ENCODE measurements at regions not wholly inside any gene's neighbourhood (a gene's known extent, or its start where the extent isn't known, plus 50 kb on each side); places are given as distances from the start of the nearest gene placed in this dataset.

DNA sequence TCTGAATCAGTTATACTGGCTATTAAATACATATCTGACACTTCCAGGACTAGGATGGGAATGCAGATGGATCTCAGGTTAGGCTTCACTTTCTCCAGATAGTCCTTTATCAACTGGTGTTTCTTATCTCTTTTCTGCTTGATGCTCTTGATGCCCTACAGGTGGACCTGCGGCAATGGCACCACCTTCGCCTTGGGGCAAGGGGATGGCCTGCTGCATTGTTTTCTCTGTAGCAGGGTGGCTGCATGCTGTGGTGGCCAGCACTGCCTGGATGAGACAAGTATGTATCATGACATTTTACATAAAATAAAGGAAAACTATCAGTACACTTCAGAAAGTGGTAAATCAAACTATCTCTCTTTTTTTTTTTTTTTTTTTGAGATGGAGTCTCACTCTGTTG is 217.7 kb upstream of the ZP4 start:
- no peak for DNase-seq (ENCODE audit: low spot score)

DNA sequence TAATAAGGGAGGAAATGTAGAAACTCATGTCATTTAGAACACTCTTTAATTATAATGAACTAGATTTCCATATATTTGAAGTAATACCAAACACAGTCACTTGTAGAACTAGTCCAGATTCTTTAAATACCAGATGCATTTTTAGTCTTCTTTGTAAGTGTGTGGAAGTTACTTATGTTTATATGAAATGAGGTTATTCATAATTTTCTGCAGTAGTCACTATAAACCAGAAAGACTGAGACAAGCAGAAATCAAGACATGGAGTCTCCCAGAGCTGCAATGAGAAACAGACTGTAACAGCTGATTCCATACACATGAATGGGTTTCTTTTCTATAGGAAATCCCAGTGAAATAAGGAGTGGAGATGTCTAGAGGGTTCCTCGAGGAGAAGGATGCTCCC is 216.6 kb upstream of the ZP4 start:
- no peak for DNase-seq (ENCODE audit: low spot score)

DNA sequence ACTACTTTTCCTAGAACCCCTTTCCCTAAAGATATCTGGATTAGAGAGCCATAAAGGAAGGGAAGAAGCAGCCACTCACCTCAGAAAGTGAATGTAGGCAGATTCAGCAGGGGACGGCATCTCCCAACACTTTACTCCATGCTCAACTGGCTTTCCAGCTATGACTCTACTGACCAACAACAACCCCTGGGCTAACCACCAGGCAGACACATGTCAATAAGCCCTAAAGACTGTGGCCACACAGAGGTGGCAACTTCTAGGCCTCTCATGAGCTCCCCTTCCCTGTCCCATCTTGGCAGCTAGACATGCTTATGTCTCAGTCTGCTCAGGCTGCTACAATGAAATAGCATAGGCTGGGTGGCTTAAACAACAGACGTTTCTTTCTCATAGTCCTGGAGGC is 214.0 kb upstream of the ZP4 start:
- DNase-seq (ENCODE audit: low spot score) = no peak

DNA sequence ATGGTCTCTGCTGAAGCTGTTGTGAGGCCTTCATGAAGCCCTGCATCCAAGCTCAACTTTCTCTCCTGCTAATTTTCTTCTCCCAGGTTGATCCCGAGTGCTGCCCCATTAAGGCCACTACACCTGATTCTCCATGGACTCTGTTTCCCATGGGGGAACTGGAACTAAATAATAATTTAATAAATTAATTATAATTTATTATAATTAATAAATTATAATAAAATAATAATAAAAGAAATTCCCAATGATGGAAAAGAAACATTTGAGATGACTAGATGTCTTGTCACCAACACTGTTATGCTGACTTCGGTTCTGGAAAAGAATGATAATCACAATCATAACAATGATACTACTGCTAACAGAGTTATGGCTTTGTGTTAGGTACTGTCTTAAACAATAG is 211.2 kb upstream of the ZP4 start:
- no peak for DNase-seq (ENCODE audit: low spot score)

DNA sequence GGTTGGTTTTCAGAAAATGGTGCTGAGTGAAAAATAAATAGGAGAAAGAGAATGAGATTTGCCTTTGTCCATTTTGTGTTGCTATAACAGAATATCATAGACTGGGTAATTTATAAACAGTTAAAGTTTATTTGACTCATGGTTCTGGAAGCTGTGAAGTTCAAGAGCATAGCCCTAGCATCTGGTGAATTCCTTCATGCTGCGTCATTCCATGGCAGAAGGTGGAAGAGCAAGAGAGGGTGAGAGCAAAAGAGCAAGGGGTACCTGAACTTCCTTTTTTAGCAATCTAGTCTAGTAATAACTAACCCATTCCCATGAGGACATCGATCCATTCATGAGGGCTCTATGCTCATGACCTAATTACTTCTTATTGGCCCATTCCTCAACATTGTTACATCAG is 209.1 kb upstream of the ZP4 start:
- DNase-seq (ENCODE audit: low spot score) = no peak

GRCh38 chr1:238089615-238090014 is 198.9 kb upstream of the ZP4 start:
- DNase-seq (ENCODE audit: low spot score) = no peak

DNA sequence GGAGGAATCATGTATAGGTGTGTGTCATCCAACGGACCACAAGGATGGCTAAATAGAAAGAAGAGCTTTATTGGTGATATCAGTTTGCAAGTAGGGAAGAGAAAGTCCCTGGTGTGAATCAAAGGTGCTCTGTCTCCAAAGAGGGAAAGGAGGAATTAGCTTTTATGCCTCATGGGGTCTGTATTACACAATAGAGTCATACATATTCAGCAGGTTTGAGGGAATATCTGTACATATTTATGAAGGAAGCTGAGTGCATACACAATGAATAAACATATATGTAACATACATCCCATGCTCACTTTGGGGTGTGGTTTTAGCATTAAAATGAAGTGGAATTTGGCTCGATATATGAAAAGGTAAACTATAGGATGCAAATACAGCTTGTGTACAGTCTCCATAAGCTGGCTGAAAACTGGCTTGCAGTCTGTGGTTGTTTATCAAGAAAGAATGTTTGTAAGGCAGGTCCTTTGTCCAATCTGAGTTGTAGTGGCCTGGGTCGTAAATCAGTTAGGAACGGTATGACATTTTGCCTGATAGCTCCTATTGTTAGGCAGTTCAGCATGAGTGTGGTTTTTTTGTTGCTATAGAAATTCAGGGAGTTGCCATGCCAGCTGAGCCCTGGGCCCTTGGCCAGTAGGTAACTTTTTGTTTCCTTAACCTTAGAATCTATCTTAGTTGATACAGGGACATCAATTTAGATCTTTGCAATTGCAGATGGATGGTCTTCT is 198.0 kb upstream of the ZP4 start:
- no peak for DNase-seq (ENCODE audit: low spot score)

- DNase-seq (ENCODE audit: low spot score) = no peak
Observed at GRCh38 chr1:238073991-238074390, 183.3 kb upstream of the ZP4 start.

DNA sequence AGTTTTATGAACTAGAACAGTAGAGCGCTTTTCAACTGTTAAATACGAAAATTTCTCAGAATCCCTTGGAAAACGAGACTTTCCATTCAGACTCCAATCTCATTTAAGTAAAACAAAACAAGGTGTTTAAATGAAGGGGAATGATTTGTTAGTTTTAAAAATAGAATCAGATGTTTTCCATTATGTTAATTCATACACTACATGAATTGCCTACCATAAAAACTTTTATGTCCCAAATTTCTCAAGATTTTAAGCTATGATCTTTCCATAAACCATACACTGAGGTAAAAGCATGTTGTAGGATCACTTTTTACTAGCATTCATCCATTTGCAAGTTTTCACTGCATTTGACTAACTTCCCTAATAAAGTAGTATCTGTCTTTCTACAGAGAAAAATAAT is 180.3 kb upstream of the ZP4 start:
- DNase-seq (ENCODE audit: low spot score) = no peak

DNA sequence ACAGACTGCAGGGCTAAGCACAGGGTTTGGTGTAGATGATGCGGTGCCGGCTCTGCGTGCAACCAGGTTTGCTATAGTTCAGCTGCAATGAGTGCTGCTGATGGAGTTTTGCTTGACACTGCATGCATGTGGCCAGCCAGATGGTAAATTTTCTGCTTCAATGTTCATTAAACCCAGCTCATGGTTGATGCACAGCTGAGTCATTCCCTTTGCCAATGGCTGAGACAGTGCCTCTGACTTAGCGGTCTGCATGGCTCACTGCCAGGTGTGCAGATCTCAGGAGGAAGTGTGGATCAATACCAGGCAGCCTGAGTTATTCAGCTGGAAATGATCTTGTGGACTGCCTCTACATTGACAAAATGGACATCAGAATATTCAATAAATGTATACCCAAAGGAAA is 172.7 kb upstream of the ZP4 start:
- DNase-seq (ENCODE audit: low spot score) = no peak

DNA sequence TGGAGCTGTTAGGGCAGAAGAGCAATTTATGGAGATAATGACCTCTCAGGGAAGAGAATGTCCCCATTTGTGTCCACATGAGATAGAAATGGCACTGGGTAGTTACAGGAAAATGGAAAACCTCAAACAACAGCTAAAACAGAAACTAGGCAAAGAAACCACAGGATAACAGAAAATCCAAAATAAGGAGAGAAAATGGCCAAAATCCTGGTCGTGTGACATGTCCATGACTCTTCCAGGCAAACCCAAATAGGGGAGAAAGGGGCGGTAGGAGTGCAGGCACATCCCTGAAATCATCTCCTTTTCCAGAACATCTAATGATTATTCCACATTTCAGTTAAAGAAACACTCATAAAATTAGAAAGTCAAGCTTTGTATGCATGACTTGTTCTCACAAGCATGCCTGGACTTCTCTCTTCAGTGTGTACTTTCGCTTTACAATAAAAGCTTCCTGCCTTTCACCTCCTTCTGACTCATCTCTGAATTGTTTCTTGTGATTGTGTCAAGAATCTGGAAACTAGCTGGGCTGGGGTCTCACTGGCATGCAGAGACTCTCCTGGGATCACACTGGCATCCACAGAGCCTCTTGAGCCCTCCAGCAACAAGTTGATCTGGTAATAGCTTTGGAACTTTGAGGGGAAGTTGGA is 171.4 kb upstream of the ZP4 start:
- DNase-seq (ENCODE audit: low spot score) = no peak

GRCh38 chr1:238060061-238060460 is 169.3 kb upstream of the ZP4 start:
- DNase-seq (ENCODE audit: low spot score) = no peak

GRCh38 chr1:238052496-238053266 is 162.0 kb upstream of the ZP4 start:
- DNase-seq (ENCODE audit: low spot score) = no peak

DNA sequence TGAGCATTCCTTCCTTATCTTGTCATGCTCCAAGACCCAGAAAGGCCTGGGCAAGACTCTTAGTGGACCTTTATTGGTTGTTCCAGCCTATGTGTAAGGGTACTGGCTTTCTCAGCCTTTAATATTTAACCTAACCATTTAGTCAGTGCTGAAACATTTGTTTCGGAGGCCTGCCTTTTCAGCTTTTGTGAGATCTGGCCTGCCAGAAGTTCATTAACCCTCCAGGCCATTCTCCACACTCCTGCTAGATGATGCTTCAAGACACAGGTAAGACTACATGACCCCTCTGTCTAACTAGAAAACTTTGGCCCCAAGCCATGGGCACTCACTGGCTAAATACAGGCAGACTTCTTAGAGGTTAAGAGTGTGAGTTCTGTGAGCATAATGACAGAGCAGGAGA is 138.4 kb upstream of the ZP4 start:
- DNase-seq (ENCODE audit: low spot score) = no peak

GRCh38 chr1:238027366-238027765 is 136.6 kb upstream of the ZP4 start:
- no peak for DNase-seq (ENCODE audit: low spot score)

DNA sequence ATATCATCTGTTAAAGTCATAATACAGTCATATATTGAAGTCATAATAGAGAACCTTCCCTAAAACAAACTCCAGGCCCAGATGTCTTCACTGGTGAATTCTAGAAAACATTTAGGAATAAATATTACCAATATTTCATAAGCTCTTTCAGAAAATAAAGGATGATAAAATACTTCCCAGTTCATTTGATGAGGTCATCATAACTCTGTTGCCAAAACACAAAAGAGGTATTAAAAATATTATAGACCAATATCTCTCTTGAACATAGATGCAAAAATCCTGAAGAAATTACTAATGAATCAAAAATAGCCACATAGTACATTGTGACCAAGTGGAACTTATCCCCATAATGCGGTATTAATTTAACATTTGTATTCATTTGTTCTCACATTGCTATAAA is 132.4 kb upstream of the ZP4 start:
- no peak for DNase-seq (ENCODE audit: low spot score)

DNA sequence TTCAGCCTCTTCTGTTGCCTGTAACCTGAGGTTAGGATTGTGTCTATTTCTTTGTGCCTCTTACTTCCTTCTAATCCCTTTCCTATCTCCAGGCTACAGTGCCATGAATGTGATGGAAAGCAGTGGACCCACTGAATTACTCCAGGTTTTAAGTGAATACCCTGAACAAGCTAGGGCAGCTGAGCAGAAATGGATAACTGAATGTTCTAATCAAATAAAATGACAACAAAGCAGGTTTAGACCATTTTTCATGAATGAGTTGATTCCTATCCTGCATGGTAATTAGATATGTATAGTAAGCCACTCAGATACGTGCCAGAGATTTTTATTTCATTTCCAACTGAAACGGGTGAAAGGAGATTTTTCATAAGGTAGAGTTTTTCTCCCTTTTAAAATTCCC is 127.5 kb upstream of the ZP4 start:
- no peak for DNase-seq (ENCODE audit: low spot score)

- DNase-seq (ENCODE audit: low spot score) = no peak
Observed at GRCh38 chr1:238006779-238007178, 116.1 kb upstream of the ZP4 start.

- no peak for DNase-seq (ENCODE audit: low spot score)
Observed at GRCh38 chr1:238005116-238005515, 114.4 kb upstream of the ZP4 start.

DNA sequence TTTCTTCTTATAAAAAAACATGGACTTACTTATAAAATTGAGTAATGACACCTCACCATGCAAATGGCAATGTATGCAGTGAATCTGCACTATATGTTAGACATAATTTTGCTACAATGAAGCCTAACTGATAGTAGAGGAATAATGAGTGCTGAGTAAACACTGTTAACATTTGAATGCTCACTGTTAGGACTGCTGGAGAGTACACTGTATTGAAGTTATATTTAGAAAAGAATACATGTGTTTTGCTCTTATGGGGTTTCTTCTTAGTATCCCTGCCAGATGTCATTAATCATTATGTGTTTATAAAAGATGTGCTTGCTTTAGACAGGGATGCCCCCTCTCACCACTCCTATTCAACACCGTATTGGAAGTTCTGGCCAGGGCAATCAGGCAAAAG is 111.1 kb upstream of the ZP4 start:
- DNase-seq (ENCODE audit: low spot score) = no peak

DNA sequence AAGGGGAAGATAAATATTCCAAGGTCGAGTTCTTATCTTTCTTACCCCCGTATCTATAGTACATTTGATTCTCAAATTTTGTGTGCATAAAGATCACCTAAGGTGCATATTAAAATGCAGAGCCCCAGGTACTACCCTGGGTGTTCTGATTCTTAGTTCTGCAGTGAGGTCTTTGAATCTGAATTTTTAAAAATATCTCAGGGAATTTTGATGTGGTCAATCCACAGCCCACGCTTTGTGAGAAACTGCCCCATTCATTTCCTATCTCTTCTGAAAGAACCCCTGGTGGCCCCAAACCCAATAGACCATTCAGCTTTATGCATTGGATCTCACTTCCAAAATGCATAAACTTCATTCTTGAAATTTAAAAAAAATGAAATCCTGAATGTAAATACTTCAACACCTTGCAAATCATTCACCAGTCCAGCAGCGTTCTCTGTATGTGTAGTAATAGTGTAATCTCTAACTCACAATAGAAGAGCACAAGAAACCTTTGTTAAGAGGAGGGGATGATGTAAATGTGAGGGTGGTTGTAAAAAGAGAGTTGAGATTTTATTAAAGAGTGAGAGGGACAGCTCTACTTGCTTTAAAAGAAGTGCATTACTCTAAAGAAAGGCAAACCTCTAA is 108.8 kb upstream of the ZP4 start:
- no peak for DNase-seq (ENCODE audit: low spot score)

- DNase-seq (ENCODE audit: low spot score) = no peak
Observed at GRCh38 chr1:237998581-237998980, 107.9 kb upstream of the ZP4 start.

- no peak for DNase-seq (ENCODE audit: low spot score)
Observed at GRCh38 chr1:237983496-237983895, 92.8 kb upstream of the ZP4 start.

Data from globus pallidus (tissue), 1 donor.